Jurkat, Clone E6-1 (cell line): ENCODE measurements at regions not wholly inside any gene's neighbourhood (a gene's known extent, or its start where the extent isn't known, plus 50 kb on each side); places are given as distances from the start of the nearest gene placed in this dataset.
"Not testable (repeated sequence)": the region's sequence is repeated elsewhere in the genome, so short reads cannot be mapped to it uniquely, and the experiment has no call there.

ENCODE experiments used
- DNase-seq: peaks from one replicate; pipeline ENCODE4 v3.0.0-alpha.2; 2011; ENCODE audit warnings: low read depth, low spot score
- H3K4me3 ChIP-seq: 2 replicates; pipeline ENCODE4 v1.5.1; 2011; ENCODE audit warnings: mild to moderate bottlenecking, low read length, control low read depth, moderate library complexity

GRCh38 chr7:91394757-91395156 is 130.5 kb downstream of the FZD1 start:
- not testable (repeated sequence) for DNase-seq, H3K4me3 ChIP-seq

DNA sequence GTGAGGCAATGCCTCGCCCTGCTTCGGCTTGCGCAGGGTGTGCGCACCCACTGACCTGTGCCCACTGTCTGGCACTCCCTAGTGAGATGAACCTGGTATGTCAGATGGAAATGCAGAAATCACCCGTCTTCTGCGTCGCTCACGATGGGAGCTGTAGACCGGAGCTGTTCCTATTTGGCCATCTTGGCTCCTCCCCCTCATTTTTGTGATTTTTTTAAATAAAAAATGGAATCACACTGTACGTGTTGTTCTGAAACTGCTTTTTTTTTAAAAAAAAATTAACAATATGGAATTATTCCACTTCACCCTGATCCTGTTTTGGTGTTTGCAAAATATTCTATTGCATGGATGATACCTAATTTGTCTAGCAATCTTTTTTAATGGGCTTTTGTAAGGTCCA is 131.1 kb downstream of the FZD1 start:
- DNase-seq, H3K4me3 ChIP-seq: not testable (repeated sequence)

DNA sequence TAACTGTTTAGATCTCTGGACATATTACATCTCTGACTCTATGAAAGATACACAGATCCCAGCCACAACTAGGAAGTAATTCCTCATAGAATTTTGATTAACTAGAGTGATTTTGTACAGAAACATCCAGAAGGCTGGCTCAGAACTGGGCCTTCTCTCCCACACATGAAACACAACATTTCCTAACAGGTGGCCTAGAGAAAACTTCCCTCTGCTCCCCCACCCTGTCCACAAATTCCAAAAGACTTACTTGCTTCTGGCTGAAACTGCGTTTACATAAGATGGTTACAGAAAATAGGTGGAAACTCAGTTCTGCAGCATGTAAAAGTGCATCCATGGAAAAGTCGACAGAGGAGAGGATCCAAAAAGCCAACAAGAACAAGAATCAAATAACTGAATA is 132.9 kb downstream of the FZD1 start:
- DNase-seq = no peak
- H3K4me3 ChIP-seq = no peak overlapping the region

- DNase-seq = no peak
Observed at GRCh38 chr7:91397612-91398011, 133.4 kb downstream of the FZD1 start.

DNA sequence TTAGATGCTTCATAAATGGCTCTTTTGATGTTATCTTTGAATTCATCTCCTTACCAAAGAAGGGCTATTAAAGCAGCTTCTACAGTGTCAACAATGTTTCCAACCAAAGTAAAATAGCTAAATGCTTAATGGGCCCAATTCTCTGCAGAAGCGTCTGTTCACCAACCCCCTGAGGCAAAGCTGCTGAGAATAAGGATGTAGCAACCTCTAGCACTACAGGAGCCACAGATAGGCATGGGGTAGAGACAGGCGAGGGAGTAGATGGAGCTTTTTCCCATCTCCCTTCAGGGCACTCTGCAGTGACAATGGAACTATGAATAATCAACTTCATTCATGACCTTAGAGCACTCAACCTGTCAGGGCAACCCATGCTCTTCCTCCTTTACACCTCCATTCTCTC is 134.1 kb downstream of the FZD1 start:
- no peak for DNase-seq
- H3K4me3 ChIP-seq = no peak overlapping the region

More at GRCh38 chr7:91397612-91398011, 133.4 kb downstream of the FZD1 start:
- H3K4me3 ChIP-seq = no peak overlapping the region

DNA sequence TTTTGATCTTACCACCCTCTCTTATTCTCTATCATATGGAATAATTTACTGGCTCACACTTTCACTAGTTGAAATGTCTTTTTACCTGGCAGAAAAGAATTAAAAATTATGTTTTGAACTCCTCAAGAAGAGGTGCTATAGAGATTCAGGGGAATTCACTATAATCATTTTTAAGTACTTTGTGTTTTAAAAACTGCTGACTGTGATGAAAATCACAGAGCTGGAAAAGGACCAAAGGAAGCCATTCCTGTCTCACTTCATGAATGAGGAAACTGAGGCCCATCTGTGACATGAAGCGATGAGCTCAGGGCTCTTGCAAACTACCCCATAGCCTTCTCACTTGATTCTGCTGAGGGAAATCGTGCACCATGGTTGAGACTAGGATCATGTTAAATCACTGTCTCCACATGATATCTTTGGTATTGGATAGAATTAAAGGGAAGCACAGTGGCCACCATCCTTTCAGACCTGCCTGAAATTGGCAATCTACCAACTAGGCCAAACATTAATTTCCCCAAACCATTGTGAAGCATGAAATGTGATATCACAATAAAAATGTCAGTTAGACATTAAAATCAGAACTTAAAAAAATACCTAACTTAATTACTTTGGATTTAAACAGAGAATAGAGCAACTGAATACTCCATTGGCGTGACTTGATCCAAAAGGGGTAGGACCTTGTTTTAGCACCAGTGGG is 141.0 kb downstream of the FZD1 start:
- DNase-seq = no peak
- no peak overlapping the region for H3K4me3 ChIP-seq

- H3K4me3 ChIP-seq, DNase-seq: not testable (repeated sequence)
Observed at GRCh38 chr7:91405873-91406272, 141.6 kb downstream of the FZD1 start.

DNA sequence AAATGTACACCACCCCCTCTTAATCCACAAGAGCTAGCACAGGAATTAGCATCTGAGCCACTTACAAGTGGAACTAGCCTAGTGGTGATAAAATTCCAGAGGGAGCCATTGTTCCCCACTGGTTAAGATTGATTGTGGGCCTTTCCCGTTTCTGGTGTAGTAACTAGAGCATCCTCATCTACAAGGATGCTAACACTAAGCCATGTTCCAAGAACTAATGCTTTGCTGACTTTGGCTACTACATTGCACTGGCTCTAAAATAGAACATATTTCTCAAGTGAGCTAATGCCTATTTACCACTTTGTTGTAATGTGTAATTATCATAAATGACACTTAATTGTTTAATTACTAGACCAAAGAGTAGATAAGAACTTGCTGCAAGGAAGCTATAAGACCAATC is 143.7 kb downstream of the FZD1 start:
- DNase-seq = no peak
- H3K4me3 ChIP-seq = no peak overlapping the region

GRCh38 chr7:91408388-91409154 is 144.3 kb downstream of the FZD1 start:
- no peak for DNase-seq

DNA sequence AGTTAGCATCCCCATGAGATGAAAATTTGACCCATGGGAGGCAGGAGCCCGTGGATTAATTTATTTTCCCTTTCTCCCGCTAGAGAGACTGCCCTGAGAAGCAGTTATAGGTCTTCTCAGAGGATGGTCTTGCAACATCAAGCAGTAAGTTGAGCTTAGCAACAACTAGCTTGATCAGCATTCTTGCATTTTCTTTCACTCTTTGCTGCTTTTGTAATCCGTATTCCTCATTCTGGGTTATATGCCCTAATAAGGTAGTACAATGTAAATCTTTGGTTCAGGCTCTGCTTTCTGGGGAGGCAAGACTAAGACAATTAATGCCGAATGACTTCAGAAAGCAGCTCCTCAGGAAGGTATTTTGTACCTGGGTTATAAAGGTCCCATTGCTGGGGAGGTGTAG is 146.8 kb downstream of the FZD1 start:
- no peak overlapping the region for H3K4me3 ChIP-seq
- DNase-seq = no peak

More at GRCh38 chr7:91408388-91409154, 144.3 kb downstream of the FZD1 start:
- no peak overlapping the region for H3K4me3 ChIP-seq

- no peak for DNase-seq
- no peak overlapping the region for H3K4me3 ChIP-seq
Observed at GRCh38 chr7:91412298-91412697, 148.1 kb downstream of the FZD1 start.

DNA sequence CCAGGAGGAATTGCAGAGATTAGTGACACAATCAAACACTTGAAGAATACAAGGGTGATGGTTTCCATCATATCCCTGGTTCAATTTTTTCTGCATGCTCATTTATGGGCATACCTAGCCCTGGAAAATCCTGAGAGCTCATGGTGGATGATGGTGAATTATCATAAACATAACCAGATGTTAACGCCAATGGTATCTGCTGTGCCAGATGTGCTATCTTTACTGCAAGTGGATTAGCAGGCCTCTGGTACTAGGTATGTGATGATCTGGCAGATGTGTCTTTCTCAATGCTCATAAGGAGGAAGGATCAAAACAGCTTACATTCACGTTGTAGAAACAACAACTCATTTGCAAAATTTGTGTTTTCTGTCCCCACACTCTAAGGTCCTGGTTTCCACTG is 150.5 kb downstream of the FZD1 start:
- no peak for DNase-seq

DNA sequence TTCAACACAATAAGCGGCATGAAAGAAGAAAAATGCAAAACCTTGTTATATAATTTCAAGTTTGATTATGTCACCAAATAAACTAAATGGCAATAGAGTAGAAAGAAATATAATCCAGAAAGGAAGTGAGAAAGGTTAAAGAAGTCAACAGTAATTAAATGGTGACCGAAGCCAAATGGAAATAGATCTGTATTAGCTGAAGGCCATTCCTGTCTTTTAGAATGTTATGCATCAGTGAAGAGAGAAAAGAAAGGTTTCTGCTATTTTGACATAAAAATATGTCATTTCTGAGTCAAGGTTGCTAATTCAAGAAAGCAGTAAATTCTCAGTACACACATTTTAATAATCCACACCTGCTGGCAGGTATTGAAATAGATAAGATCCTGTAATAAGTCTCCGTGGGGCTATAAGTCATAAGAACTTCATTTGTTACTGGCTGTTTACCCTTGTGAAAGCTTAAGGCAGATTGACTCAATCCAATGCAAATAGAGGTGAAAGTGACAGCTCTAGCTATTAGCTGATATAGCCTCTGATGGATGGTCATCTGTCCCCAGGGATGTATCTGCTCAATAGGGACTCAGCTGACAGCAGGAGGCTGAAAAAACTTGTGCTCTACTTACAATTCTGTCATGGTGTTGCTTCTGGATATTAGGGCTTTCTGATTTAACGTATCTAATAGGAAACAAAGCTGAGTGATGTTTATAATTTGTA is 152.1 kb downstream of the FZD1 start:
- no peak overlapping the region for H3K4me3 ChIP-seq
- DNase-seq = no peak

More for the DNA sequence above, 150.5 kb downstream of the FZD1 start:
- H3K4me3 ChIP-seq = no peak overlapping the region

DNA sequence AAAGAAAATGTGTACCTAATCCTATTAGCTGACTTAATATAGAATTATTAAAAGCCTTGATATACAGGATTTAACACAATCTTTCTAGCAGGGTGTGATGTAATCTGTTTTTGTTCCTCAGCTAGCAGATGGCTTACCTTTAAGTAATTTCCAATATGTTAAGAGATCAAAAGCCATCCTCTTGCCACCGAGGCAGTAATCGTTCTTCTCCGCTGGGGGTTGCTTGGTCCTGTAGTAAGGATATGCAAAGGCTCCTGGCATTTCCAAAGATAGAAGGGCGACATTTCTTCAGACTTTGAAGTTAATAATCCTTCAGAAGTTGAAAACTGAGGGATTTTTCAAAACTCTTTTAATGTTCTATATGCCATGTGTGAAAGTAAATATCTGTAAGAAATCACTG is 156.4 kb downstream of the FZD1 start:
- no peak for DNase-seq
- no peak overlapping the region for H3K4me3 ChIP-seq

GRCh38 chr7:91421018-91421417 is 156.8 kb downstream of the FZD1 start:
- DNase-seq = no peak
- H3K4me3 ChIP-seq = no peak overlapping the region

GRCh38 chr7:91424371-91424770 is 160.1 kb downstream of the FZD1 start:
- H3K4me3 ChIP-seq = no peak overlapping the region
- DNase-seq = no peak

- H3K4me3 ChIP-seq = no peak overlapping the region
- no peak for DNase-seq
Observed at GRCh38 chr7:91425149-91425548, 160.9 kb downstream of the FZD1 start.

DNA sequence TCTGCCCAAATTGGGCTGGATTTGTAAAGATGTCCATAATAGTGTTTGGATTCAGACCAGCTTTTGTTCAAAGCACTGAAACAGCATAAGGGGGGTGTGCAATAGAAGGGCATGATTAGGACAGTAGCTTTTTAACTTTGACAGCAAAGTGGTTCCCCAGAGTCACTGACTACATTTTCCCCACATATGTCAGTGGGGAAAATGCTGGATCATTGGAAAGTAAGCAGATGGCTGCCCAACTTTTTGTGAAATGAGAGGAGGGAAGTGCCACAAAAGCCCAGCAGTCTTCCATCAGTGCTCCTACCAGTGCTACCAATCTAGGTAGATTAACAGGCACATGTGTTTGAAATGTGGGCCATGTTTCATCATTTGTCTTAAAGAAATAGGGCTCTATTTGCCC is 162.8 kb downstream of the FZD1 start:
- H3K4me3 ChIP-seq = no peak overlapping the region
- DNase-seq = no peak

- no peak for DNase-seq
- no peak overlapping the region for H3K4me3 ChIP-seq
Observed at GRCh38 chr7:91431601-91432000, 167.4 kb downstream of the FZD1 start.

DNA sequence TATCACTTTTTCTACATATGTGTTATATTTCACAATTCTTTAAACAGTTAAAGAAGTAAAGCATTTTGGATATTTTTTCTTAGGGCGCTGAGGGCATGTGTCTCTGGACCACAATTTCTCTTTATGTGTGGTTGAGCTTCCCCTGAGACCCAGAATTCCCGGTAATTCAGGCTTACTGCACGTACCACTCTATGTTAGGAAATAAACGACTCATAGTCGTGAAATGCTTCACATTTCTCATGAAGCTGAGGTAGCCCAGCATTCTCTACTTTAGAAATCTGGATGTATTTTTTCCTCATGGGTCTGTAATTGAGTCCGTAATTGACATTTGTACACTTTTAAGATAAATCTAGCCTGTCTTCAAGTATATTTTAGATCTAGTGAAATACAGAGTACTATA is 170.6 kb downstream of the FZD1 start:
- no peak overlapping the region for H3K4me3 ChIP-seq
- DNase-seq = no peak
